K562 (cell line): ENCODE measurements at regions not wholly inside any gene's neighbourhood (a gene's known extent, or its start where the extent isn't known, plus 50 kb on each side); places are given as distances from the start of the nearest gene placed in this dataset.
"Not testable (repeated sequence)": the region's sequence is repeated elsewhere in the genome, so short reads cannot be mapped to it uniquely, and the experiment has no call there.

Experiments used
- EZH2 ChIP-seq: IDR thresholded peaks from 2 replicates; pipeline ENCODE4 v1.6.1; 2012; ENCODE audit warnings: low read depth, mild to moderate bottlenecking, inconsistent platforms, low read length, borderline replicate concordance
- FOXP1 ChIP-seq: sonication (generic); formaldehyde crosslinking; IDR thresholded peaks from 2 replicates; pipeline ENCODE4 v1.8.0; 2022; ENCODE audit warnings: mild to moderate bottlenecking, missing genetic modification reagents
- HCFC1 ChIP-seq: IDR thresholded peaks from 2 replicates; pipeline ENCODE4 v1.6.1; 2012; ENCODE audit warnings: low read depth, low read length, improper control_type of control experiment
- HDAC2 ChIP-seq: fragments of 450-650 bp; IDR thresholded peaks from 2 replicates; pipeline ENCODE4 v1.6.1; 2016; ENCODE audit warnings: mild to moderate bottlenecking
- HDAC8 ChIP-seq: fragments of 450-650 bp; IDR thresholded peaks from 2 replicates; pipeline ENCODE4 v1.6.1; 2016; ENCODE audit warnings: mild to moderate bottlenecking, missing genetic modification characterization, moderate library complexity, missing compliant biosample characterization
- JUND ChIP-seq, 2 experiments: IDR thresholded peaks; 2 replicates in 1 of 2; 3 replicates in 1 of 2; pipeline ENCODE4 v1.6.1; 2011; ENCODE audit warnings: borderline replicate concordance in 2 of 2, low read depth in 2 of 2, low read length in 2 of 2, improper control_type of control experiment in 1 of 2, missing biosample characterization in 1 of 2, missing genetic modification characterization in 1 of 2, missing genetic modification reagents in 1 of 2
- SIX5 ChIP-seq, 2 experiments: IDR thresholded peaks; 2 replicates each; pipeline ENCODE4 v1.6.1; 2011; ENCODE audit warnings: low read length in 2 of 2, borderline replicate concordance in 1 of 2, low read depth in 1 of 2, mild to moderate bottlenecking in 1 of 2, moderate library complexity in 1 of 2; ENCODE audit not compliant: insufficient read depth in 1 of 2
- SMARCC2 ChIP-seq: fragments of 450-650 bp; IDR thresholded peaks from 2 replicates; pipeline ENCODE4 v1.6.1; 2017; ENCODE audit warnings: antibody characterized with exemption, moderate library complexity, mild to moderate bottlenecking, low read depth
- SP2 ChIP-seq: IDR thresholded peaks from 2 replicates; pipeline ENCODE4 v1.6.1; 2011; ENCODE audit warnings: mild to moderate bottlenecking, low read depth, low read length, moderate library complexity; ENCODE audit not compliant: poor library complexity, severe bottlenecking; ENCODE audit errors: extremely low read depth
- ZFP30 ChIP-seq: fragments of 250-450 bp; sonication (Bioruptor Pico); IDR thresholded peaks from 2 replicates; pipeline ENCODE4 v1.8.0; 2022; ENCODE audit warnings: moderate library complexity, mild to moderate bottlenecking, inconsistent platforms, borderline replicate concordance
- ZKSCAN8 ChIP-seq: fragments of 200-800 bp; sonication (Bioruptor generic); IDR thresholded peaks from 2 replicates; pipeline ENCODE4 v1.6.1; 2016; ENCODE audit warnings: missing genetic modification characterization, missing compliant biosample characterization
- TF ChIP-seq, protein P1 (sequence below): fragments of 450-650 bp; IDR thresholded peaks from 2 replicates; pipeline ENCODE4 v1.6.1; 2016
- TF ChIP-seq, protein P2 (sequence below): sonication (generic); formaldehyde crosslinking; IDR thresholded peaks from 2 replicates; pipeline ENCODE4 v1.8.0; 2022; ENCODE audit warnings: missing genetic modification reagents, mild to moderate bottlenecking, borderline replicate concordance
- TF ChIP-seq, protein P3 (sequence below), 3 experiments: IDR thresholded peaks in 2 of 3; conservative IDR thresholded peaks in 1 of 3; 2 replicates each; pipeline ENCODE4 v1.5.1; 2011 to 2012; ENCODE audit warnings: low read length in 3 of 3, mild to moderate bottlenecking in 3 of 3, control low read depth in 2 of 3, improper control_type of control experiment in 1 of 3, inconsistent platforms in 1 of 3, low read depth in 1 of 3, mixed read lengths in 1 of 3, moderate library complexity in 1 of 3; ENCODE audit not compliant: insufficient read depth in 2 of 3

DNA sequence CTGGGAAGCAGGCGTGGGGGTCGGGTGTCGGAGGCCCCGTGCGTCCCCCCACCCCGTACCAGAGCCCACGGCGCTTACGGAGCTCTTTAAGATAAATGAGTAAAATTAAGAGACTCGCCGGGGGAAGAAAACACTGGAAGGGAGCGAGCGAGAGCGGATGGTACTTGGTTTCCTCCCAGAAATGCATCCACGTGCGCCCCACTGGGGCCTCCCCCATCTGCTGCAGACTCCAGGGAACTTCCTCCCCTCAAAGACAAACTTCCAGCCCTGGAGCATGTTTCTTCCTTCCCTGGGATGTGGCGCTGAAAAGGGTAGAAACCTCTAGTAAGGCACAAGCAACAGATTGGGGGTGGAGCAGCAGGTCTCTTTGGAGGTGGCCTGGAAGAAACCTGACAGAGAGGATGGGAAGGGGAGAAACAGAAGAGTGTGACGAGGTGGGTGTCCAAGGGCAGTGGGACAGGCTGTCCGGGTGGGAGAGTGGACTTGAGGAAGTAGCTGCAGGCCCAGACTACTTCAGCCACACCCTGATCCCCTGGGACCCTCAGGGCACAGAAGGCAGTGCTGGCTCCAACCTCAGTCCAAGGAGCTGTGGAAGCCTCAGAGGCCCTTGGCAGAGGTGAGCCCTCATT, 91.2 kb downstream of the TRIM43 start:
- not testable (repeated sequence) for TF ChIP-seq EZH2; HDAC8; HDAC2; FOXP1 (CRISPR knock-in tag); ZKSCAN8 (CRISPR knock-in tag); SP2; SIX5 (IDR thresholded peaks at IDR 0.05; ENCODE audit: borderline replicate concordance in 1 of 2, insufficient read depth in 1 of 2, low read depth in 1 of 2, low read length in 2 of 2); HCFC1; ZFP30 (CRISPR knock-in tag); JUND (IDR thresholded peaks at IDR 0.05; ENCODE audit: borderline replicate concordance, low read depth, low read length); JUND (tag; IDR thresholded peaks at IDR 0.05; ENCODE audit: borderline replicate concordance, low read depth, low read length); SMARCC2
- TF ChIP-seq, protein P1, sequence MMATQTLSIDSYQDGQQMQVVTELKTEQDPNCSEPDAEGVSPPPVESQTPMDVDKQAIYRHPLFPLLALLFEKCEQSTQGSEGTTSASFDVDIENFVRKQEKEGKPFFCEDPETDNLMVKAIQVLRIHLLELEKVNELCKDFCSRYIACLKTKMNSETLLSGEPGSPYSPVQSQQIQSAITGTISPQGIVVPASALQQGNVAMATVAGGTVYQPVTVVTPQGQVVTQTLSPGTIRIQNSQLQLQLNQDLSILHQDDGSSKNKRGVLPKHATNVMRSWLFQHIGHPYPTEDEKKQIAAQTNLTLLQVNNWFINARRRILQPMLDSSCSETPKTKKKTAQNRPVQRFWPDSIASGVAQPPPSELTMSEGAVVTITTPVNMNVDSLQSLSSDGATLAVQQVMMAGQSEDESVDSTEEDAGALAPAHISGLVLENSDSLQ = not testable (repeated sequence)
- TF ChIP-seq, protein P2, sequence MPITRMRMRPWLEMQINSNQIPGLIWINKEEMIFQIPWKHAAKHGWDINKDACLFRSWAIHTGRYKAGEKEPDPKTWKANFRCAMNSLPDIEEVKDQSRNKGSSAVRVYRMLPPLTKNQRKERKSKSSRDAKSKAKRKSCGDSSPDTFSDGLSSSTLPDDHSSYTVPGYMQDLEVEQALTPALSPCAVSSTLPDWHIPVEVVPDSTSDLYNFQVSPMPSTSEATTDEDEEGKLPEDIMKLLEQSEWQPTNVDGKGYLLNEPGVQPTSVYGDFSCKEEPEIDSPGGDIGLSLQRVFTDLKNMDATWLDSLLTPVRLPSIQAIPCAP = not testable (repeated sequence)
- TF ChIP-seq, protein P3, sequence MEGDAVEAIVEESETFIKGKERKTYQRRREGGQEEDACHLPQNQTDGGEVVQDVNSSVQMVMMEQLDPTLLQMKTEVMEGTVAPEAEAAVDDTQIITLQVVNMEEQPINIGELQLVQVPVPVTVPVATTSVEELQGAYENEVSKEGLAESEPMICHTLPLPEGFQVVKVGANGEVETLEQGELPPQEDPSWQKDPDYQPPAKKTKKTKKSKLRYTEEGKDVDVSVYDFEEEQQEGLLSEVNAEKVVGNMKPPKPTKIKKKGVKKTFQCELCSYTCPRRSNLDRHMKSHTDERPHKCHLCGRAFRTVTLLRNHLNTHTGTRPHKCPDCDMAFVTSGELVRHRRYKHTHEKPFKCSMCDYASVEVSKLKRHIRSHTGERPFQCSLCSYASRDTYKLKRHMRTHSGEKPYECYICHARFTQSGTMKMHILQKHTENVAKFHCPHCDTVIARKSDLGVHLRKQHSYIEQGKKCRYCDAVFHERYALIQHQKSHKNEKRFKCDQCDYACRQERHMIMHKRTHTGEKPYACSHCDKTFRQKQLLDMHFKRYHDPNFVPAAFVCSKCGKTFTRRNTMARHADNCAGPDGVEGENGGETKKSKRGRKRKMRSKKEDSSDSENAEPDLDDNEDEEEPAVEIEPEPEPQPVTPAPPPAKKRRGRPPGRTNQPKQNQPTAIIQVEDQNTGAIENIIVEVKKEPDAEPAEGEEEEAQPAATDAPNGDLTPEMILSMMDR (IDR thresholded peaks at IDR 0.05 in 2 of 3, conservative IDR thresholded peaks at IDR 0.05 in 1 of 3; ENCODE audit: insufficient read depth in 2 of 3, low read depth in 1 of 3, low read length in 3 of 3) = not testable (repeated sequence)
